IMR-90 (cell line): ENCODE measurements at regions not wholly inside any gene's neighbourhood (a gene's known extent, or its start where the extent isn't known, plus 50 kb on each side); places are given as distances from the start of the nearest gene placed in this dataset.

Source experiments
- ATAC-seq: fragments of 200-7000 bp; cut with Tn5 transposase; 2 replicates; pipeline ENCODE4 v1.9.1; 2020; ENCODE audit warnings: low read depth, mild to moderate bottlenecking, moderate library complexity
- BruUV-seq: library from RNA; stranded (reverse); fragments of 400-500 nt; replicated peaks from 2 replicates; lab custom pipeline; 2021; lab: Mats Ljungman, UMichigan
- CTCF ChIA-PET: fragments of 300-600 bp; formaldehyde crosslinking; extraction: SDS; loops from one replicate; lab custom pipeline; 2021; ENCODE audit warnings: antibody characterized with exemption; lab: Yijun Ruan, JAX
- POLR2A ChIA-PET: fragments of 300-600 bp; sonication (Branson Sonifier 250); formaldehyde crosslinking; loops from one replicate; lab custom pipeline; 2022; ENCODE audit warnings: antibody characterized with exemption; ENCODE audit not compliant: unreplicated experiment; lab: Charles Lee
- DNase-seq: peaks from one replicate; pipeline ENCODE4 v3.0.0; 2013
- H2AFZ ChIP-seq: replicated peaks from 2 replicates; pipeline ENCODE3; 2013; ENCODE audit warnings: low read length, mild to moderate bottlenecking; ENCODE audit not compliant: poor library complexity
- H2AK5ac ChIP-seq: 2 replicates; pipeline ENCODE4 v1.6.1; 2013; ENCODE audit warnings: low read depth, low read length, inconsistent platforms
- H2AK9ac ChIP-seq: replicated peaks from 2 replicates; pipeline ENCODE3; 2013; ENCODE audit warnings: mild to moderate bottlenecking, low read depth, low read length, moderate library complexity; ENCODE audit not compliant: poor library complexity
- H2BK120ac ChIP-seq: 2 replicates; pipeline ENCODE4 v1.6.1; 2013; ENCODE audit warnings: low read depth, low read length, inconsistent platforms
- H2BK15ac ChIP-seq: 3 replicates; pipeline ENCODE4 v1.6.1; 2013; ENCODE audit warnings: low read depth, low read length, inconsistent platforms
- H2BK20ac ChIP-seq: 2 replicates; pipeline ENCODE4 v1.6.1; 2013; ENCODE audit warnings: low read depth, mild to moderate bottlenecking, inconsistent platforms, low read length, moderate library complexity
- H2BK5ac ChIP-seq: 2 replicates; pipeline ENCODE4 v1.6.1; 2013; ENCODE audit warnings: mild to moderate bottlenecking, low read depth, low read length, inconsistent platforms; ENCODE audit not compliant: poor library complexity, severe bottlenecking
- H3K14ac ChIP-seq: replicated peaks from 2 replicates; pipeline ENCODE4 v1.6.1; 2013; ENCODE audit warnings: low read depth, low read length, inconsistent platforms
- H3K18ac ChIP-seq: 2 replicates; pipeline ENCODE4 v1.6.1; 2013; ENCODE audit warnings: low read depth, low read length, control low read depth
- H3K23ac ChIP-seq: 2 replicates; pipeline ENCODE4 v1.6.1; 2013; ENCODE audit warnings: low read depth, low read length, inconsistent platforms
- H3K27ac ChIP-seq: 2 replicates; pipeline ENCODE4 v1.5.1; 2013; ENCODE audit warnings: mild to moderate bottlenecking, control low read depth, low read length; ENCODE audit not compliant: insufficient read depth
- H3K27me3 ChIP-seq: 2 replicates; pipeline ENCODE4 v1.6.1; 2013; ENCODE audit warnings: low read length; ENCODE audit not compliant: control insufficient read depth, insufficient read depth
- H3K36me3 ChIP-seq: 2 replicates; pipeline ENCODE4 v1.6.1; 2013; ENCODE audit warnings: low read length, mixed read lengths; ENCODE audit not compliant: control insufficient read depth, insufficient read depth
- H3K4ac ChIP-seq: 2 replicates; pipeline ENCODE4 v1.6.1; 2013; ENCODE audit warnings: low read depth, low read length, inconsistent platforms
- H3K4me1 ChIP-seq: 2 replicates; pipeline ENCODE4 v1.6.1; 2013; ENCODE audit warnings: low read length, mixed read lengths; ENCODE audit not compliant: control insufficient read depth, insufficient read depth
- H3K4me2 ChIP-seq: 2 replicates; pipeline ENCODE4 v1.6.1; 2013; ENCODE audit warnings: low read depth, mild to moderate bottlenecking, control low read depth, low read length, moderate library complexity
- H3K4me3 ChIP-seq: 2 replicates; pipeline ENCODE4 v1.5.1; 2013; ENCODE audit warnings: low read depth, mild to moderate bottlenecking, control low read depth, low read length, moderate library complexity; ENCODE audit not compliant: insufficient read depth
- H3K56ac ChIP-seq: 2 replicates; pipeline ENCODE4 v1.6.1; 2013; ENCODE audit warnings: low read length, inconsistent platforms; ENCODE audit not compliant: insufficient read depth; ENCODE audit errors: extremely low read depth
- H3K79me1 ChIP-seq, 2 experiments: 2 replicates each; pipeline ENCODE4 v1.6.1; 2013; ENCODE audit warnings: low read length in 2 of 2, inconsistent platforms in 1 of 2, low read depth in 1 of 2
- H3K9ac ChIP-seq: 2 replicates; pipeline ENCODE4 v1.6.1; 2013; ENCODE audit warnings: low read depth, low read length, control low read depth
- H3K9me1 ChIP-seq: 2 replicates; pipeline ENCODE4 v1.6.1; 2013; ENCODE audit warnings: low read length, inconsistent platforms; ENCODE audit not compliant: insufficient read depth
- H3K9me3 ChIP-seq: 2 replicates; pipeline ENCODE4 v1.6.1; 2013; ENCODE audit warnings: low read length; ENCODE audit not compliant: control insufficient read depth, insufficient read depth
- H4K20me1 ChIP-seq: 2 replicates; pipeline ENCODE4 v1.6.1; 2013; ENCODE audit warnings: low read length, inconsistent platforms; ENCODE audit not compliant: insufficient read depth
- H4K5ac ChIP-seq: 2 replicates; pipeline ENCODE4 v1.6.1; 2013; ENCODE audit warnings: mild to moderate bottlenecking, low read depth, low read length, control low read depth
- H4K8ac ChIP-seq, 2 experiments: 2 replicates each; pipeline ENCODE4 v1.6.1; 2013; ENCODE audit warnings: low read depth in 2 of 2, low read length in 2 of 2, control low read depth in 1 of 2, inconsistent platforms in 1 of 2
- H4K91ac ChIP-seq: 2 replicates; pipeline ENCODE4 v1.6.1; 2013; ENCODE audit warnings: low read depth, low read length, inconsistent platforms; ENCODE audit not compliant: insufficient read depth
- CEBPB ChIP-seq: IDR thresholded peaks from 2 replicates; pipeline ENCODE4 v1.6.1; 2012; ENCODE audit warnings: low read depth, low read length, improper control_type of control experiment
- SMC3 ChIP-seq: fragments of 150-350 bp; IDR thresholded peaks from 2 replicates; pipeline ENCODE4 v1.6.1; 2016; ENCODE audit warnings: low read depth, mild to moderate bottlenecking, antibody characterized with exemption, low read length, moderate library complexity
- WGBS, 2 experiments: methylation state at CpG; one replicate each; pipeline versions ENCODE4 v1.1.5 to v1.1.7; 2013; ENCODE audit warnings: missing lambda C conversion rate in 2 of 2; ENCODE audit not compliant: insufficient read length in 1 of 2; ENCODE audit errors: extremely low coverage in 2 of 2; 5-methylcytosine and 5-hydroxymethylcytosine counted together
- dilution Hi-C: fragments of 300-500 bp; cut with HindIII; formaldehyde crosslinking; loops from one replicate; pipeline ENCODE4 v1.14.3; 2018; ENCODE audit warnings: low sequenced_read_pairs; ENCODE audit not compliant: unreplicated experiment
- in situ Hi-C: fragments of 300-500 bp; cut with MboI; formaldehyde crosslinking; loops from 3 replicates; pipeline ENCODE4 v1.14.3; 2019; ENCODE audit warnings: low sequenced_read_pairs, inconsistent platforms, mixed read lengths
- intact Hi-C: fragments of 100-400 bp; cut with micrococcal nuclease; formaldehyde crosslinking; loops from 2 replicates; pipeline ENCODE4 v1.10.0; 2022
- TF ChIP-seq, protein P1 (sequence below): conservative IDR thresholded peaks from 2 replicates; pipeline ENCODE4 v1.5.1; 2012; ENCODE audit warnings: mild to moderate bottlenecking, low read depth, low read length, improper control_type of control experiment

DNA sequence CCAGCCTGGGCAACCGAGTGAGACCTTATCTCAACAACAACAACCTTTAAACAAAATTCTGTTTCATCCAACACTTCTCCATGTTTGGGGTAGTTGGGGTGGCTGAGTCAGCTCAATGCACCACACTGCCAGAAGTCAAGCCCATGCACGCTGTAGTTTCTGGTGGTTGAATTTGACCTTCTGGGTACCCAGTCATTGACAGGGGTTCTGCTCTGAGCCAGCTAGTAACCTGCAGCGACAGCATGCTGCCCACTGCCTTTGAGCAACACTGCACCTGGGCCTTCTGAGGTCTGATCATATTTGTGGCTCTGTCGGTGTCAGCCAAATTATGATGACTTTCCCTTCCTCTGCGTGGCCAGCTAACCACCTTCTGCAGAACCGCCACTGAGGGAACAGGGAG lies 84.6 kb upstream of the ZNF438 start:
- Histone ChIP-seq H3K4me3 (no peak overlapping the region), H3K23ac (no peak overlapping the region), H3K4me2 (no peak overlapping the region), H3K14ac (no peak overlapping the region), H2AFZ (no peak overlapping the region), H3K27ac (no peak overlapping the region), H3K18ac (no peak overlapping the region), H4K8ac (no peak overlapping the region; a peak in 1 of 4 replicates), H4K5ac (no peak overlapping the region), H3K27me3 (no peaks in the 10 kb centered on the region), H4K91ac (no peak overlapping the region), H2BK15ac (no peak overlapping the region), H3K4me1 (peaks cover 10% of the 10 kb centered on the region), H3K56ac (no peak overlapping the region), H2BK5ac (no peak overlapping the region), H2BK120ac (peak overlapping the region; percentile 18; the same call in 1 of the 2 replicates), H2AK9ac (no peak overlapping the region), H3K9me1 (peaks cover 2% of the 10 kb centered on the region; the same call in 1 of the 2 replicates), H3K79me1 (no peaks in the 10 kb centered on the region; a peak in 1 of 4 replicates), H3K36me3 (no peaks in the 10 kb centered on the region), H2AK5ac (no peak overlapping the region), H3K4ac (0 out of 2 replicates have a peak overlapping the region, but pooled peaks have one; percentile 26), H3K9me3 (peaks cover 2% of the 10 kb centered on the region; the same call in 1 of the 2 replicates), H3K9ac (no peak overlapping the region), H4K20me1 (no peaks in the 10 kb centered on the region), H2BK20ac (no peak overlapping the region)
- 100% methylated on average over 2 of the region's 6 CpGs; no CpG with 5 or more reads in 1 of the 2 experiments for WGBS, 2 experiments
- ATAC-seq: no peak
- ChIA-PET CTCF (no interaction called here), POLR2A (no interaction called here)
- no peak for DNase-seq
- BruUV-seq: no TSS peak
- intact Hi-C loops (no loop called here), dilution Hi-C loops (no loop called here), in situ Hi-C loops (no loop called here)
- TF ChIP-seq, protein P1, sequence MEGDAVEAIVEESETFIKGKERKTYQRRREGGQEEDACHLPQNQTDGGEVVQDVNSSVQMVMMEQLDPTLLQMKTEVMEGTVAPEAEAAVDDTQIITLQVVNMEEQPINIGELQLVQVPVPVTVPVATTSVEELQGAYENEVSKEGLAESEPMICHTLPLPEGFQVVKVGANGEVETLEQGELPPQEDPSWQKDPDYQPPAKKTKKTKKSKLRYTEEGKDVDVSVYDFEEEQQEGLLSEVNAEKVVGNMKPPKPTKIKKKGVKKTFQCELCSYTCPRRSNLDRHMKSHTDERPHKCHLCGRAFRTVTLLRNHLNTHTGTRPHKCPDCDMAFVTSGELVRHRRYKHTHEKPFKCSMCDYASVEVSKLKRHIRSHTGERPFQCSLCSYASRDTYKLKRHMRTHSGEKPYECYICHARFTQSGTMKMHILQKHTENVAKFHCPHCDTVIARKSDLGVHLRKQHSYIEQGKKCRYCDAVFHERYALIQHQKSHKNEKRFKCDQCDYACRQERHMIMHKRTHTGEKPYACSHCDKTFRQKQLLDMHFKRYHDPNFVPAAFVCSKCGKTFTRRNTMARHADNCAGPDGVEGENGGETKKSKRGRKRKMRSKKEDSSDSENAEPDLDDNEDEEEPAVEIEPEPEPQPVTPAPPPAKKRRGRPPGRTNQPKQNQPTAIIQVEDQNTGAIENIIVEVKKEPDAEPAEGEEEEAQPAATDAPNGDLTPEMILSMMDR: no peak
- no peak for TF ChIP-seq CEBPB
- TF ChIP-seq SMC3: no peak
